ENCODE measurements at regions not wholly inside any gene's neighbourhood (a gene's known extent, or its start where the extent isn't known, plus 50 kb on each side); places are given as distances from the start of the nearest gene placed in this dataset.

DNA sequence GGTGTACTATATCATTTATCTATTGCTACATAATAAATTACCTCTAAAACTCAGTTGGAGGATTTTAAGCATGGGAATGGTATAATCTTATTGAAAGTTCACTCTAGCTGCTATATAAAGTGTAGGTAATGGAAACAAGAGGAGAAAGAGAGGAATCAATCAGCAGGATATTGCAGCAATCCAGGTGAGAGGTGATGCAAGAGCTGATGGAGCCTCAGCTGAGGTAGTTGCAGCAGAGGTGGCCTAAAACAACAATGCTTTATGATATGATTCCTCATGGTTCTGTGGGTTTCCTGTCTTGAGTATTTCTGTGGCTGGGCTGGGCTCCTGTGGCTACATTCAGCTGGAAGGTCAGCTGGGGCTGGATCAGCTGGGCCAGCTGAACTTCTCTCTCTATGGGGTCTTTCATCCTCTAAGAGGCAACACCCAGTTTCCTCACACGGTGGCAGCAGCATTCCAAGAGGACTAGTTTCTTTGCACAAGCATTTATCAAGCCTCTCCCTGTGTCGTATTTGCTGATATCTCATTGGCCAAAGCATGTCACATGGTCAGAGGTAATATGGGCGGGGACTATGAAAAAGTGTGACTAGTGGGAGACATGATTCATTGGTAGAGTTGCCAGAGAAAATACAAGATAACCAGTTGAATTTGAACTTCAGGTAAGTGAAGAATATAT, 135.4 kb upstream of the LARGE1 start:
- DNase-seq = no peak

DNA sequence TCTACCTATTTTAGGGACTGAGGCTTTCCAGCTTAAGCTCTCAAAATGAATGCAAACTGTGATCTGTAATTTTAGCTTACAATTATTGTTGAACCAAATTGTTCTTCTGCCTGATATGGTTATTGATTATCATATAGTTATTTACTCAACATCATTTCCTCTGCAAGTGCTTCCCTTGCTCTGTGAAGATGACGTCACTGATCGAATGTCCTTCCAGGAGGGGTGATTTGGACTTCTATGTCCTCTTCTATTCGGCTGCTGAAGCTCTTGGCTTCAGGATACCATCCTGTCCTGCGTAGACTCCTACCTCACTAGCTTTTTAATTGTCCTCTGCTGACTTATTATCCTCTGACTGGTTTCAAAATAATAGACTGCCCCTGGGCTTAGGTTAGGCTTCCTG, 137.4 kb upstream of the LARGE1 start:
- DNase-seq = no peak

GRCh38 chr22:34064696-34065095, 144.4 kb upstream of the LARGE1 start:
- DNase-seq = no peak

GRCh38 chr22:34067031-34067430, 146.8 kb upstream of the LARGE1 start:
- no peak for DNase-seq

GRCh38 chr22:34068001-34068400, 147.7 kb upstream of the LARGE1 start:
- DNase-seq = no peak

GRCh38 chr22:34070051-34070450, 149.8 kb upstream of the LARGE1 start:
- no peak for DNase-seq

GRCh38 chr22:34070531-34070930, 150.3 kb upstream of the LARGE1 start:
- DNase-seq = no peak

DNA sequence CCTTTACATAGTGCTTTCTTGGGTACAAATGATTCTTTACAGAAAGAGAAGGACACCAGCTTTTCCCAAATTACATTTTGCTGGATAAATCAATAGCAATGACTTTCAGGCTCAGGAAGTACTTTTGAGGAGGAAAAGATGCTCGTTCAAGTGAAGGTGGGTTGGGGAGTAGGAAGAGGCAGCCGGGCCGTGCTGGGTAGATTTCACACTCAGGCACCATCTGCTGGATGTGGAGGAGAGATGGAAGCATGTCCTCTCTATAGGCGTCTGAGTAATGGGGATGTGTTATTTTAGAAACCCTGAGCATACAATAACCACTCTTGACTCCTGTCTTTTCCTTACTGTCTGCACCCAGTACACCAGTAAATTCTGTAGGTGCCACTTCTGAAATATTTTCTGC, 152.3 kb upstream of the LARGE1 start:
- DNase-seq = no peak

- DNase-seq = no peak
Measured at GRCh38 chr22:34080433-34080832, 160.2 kb upstream of the LARGE1 start.

GRCh38 chr22:34096770-34097169, 176.5 kb upstream of the LARGE1 start:
- DNase-seq = no peak

GRCh38 chr22:34099278-34099677, 179.0 kb upstream of the LARGE1 start:
- DNase-seq = no peak

DNA sequence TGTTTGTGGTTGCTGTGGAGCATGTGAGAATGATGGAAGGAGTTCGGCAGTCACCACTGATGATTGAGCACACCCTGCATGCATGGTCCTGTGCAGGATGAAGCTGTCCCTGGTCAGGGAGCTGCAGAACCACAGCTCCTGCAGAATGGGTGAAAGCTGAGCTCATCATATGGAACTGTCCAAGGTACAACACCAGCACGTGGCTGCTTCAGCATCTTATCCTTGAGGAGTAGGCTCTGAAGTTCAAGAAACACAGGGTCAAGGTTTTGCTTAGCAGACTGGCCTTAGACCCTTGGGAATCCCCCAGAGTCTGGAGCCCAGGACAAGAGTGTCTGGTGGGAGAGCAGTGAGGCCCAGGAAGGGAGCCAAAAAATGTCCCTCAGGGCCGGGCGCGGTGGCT, 182.4 kb upstream of the LARGE1 start:
- DNase-seq = no peak

GRCh38 chr22:34105461-34106062, 185.3 kb upstream of the LARGE1 start:
- peak; percentile 20 to 23 for DNase-seq

GRCh38 chr22:34108168-34108567, 187.9 kb upstream of the LARGE1 start:
- DNase-seq = no peak

- DNase-seq = peak; percentile 0 to 6
Measured at GRCh38 chr22:34111210-34111824, 191.0 kb upstream of the LARGE1 start.

DNA sequence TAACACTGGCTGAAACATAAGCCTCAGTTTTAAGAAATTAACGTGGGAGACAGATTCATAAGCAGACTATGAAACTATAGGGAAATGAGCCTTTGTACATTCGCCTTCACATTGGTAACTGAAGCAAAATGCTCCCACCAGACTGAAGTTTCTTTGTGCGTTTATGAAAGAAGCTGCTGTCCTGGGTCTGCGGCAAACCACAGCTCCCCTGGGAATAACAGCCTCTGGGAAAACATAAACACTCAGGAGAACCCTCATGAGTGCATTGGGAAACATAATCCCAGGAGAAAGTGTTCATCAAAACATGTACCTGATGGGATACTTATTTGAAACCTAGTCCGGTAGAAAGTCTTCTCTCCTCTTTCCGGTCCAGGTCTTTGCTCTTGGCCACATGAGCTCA, 193.1 kb upstream of the LARGE1 start:
- DNase-seq = no peak

DNA sequence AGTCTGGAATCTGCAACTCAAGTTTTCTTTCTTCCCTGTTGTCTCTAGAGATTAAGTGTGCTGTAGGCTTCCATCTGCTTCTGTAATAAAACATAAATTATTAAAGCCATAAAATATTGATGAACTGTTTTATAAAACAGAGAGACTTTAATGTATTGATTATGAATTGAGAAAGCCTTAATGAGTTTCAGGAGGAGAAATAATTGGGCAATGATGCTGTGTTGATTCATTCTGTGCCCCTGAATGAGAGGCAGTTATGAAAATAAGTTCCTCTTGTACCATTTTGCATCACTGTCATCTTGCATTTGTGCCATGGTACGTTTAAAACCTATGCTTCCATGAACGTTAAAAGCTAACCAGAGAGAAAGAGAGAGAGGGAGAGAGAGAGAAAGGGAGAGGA, 194.1 kb upstream of the LARGE1 start:
- no peak for DNase-seq

DNA sequence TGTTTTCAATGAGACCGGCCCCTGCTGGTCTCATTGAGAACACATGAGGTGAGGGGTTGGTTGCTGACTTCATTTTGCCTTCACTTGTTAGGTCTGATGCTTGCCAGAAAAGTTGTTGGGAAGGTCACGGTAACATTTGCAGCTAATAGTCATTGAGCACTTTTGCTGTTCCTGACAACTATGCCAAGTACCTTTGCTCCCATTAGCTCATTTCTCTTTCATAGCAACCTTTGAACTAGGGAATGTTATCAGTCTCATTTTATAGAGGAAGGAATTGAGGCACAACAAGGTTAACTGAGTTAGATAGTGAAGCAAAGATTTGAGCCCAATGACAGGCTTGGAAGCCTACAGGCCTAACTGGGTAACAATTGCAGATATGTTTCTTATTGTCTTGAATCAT, 195.4 kb upstream of the LARGE1 start:
- no peak for DNase-seq

GRCh38 chr22:34116126-34116525, 195.8 kb upstream of the LARGE1 start:
- DNase-seq = no peak

DNA sequence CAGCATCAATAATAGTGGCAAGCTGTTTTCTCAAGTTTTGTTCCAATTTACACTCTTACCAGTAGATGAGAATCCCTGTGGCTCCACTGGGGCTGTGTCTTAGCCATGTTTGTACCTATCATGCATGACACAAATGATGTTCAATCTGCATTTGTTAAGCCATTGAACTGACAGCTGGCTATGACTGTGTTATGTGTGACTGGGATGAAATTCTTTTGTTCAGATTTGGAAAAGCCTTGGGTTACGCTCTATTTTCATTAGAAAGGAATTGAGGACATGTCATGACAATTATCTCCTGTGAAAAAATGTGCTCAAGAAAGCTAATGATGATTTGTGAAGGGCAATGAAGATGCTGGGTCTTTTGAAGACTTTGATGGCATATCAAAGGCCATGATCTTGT, 201.8 kb upstream of the LARGE1 start:
- DNase-seq = no peak

DNA sequence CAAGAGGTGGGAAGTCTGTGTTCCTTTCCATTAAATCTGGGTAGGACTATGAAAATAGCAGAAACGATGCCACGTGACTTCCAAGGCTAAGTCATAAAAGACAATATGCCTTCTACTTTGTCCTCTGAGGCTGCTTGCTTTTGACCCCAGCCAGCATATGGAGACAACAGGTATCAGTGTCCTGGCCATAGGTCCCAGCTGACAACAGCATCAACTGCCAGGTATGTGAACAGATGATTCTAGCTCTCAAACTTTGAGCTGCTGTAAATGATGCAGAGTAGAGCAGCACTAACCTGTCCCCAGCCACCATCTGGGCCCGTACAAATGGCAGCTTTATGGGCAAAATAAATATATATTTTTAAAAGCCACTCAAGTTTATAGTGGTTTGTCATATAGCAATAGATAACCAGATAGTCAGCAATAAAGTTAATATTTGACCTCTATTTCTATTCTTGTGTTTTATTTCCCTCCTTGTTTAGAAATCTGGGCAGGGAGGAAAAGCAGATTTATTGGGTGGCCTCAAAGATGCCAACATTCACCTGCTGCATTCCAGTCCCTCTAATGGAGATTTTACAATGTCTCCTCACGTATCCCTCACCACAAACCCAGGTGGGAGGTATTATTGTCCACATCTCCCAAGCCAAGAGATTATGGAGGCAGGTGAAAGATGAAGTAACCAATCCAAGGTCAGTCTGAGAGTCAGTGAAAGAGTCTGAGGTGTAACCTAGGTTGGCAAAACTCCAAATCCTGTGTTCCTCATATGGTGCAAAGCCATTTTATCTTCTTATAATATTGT, 209.6 kb upstream of the LARGE1 start:
- DNase-seq = no peak

GRCh38 chr22:34135749-34136148, 215.5 kb upstream of the LARGE1 start:
- DNase-seq = no peak

DNA sequence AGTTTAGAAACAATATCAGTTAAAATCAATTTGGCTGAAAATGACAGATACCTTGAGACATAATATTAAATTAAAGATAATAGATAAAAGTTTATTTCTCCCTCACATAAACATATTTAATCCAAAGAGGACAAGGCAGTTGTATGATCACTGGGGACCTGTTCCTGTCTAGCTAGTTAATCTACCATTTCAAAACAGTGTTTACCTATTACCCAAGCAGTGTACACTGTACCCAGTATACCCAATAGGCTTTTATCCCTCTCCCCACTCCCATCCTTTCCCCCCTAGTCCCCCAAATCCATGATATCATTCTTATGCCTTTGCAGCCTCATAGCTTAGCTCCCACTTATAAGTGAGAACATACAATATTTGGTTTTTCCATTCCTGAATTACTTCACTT, 229.7 kb upstream of the LARGE1 start:
- DNase-seq = no peak

GRCh38 chr22:34159491-34159890, 239.2 kb upstream of the LARGE1 start:
- DNase-seq = no peak

All from stimulated activated CD4-positive, alpha-beta T cell treated with anti-CD3 and anti-CD28 coated beads, Interleukin-2, amount 100 ng/mL, for 48 hours (primary cell).